Mesenchymal stem cell (in vitro differentiated cells and primary cell): ENCODE measurements at regions not wholly inside any gene's neighbourhood (a gene's known extent, or its start where the extent isn't known, plus 50 kb on each side); places are given as distances from the start of the nearest gene placed in this dataset.

Experiments
- DNase-seq: peaks from one replicate; pipeline ENCODE4 v3.0.0-alpha.2; 2013
- H2AFZ ChIP-seq: one replicate; pipeline ENCODE4 v1.6.1; 2013; ENCODE audit warnings: low read depth, mild to moderate bottlenecking, control low read depth, inconsistent platforms, low read length, moderate library complexity
- H2AK5ac ChIP-seq: 2 replicates; pipeline ENCODE4 v1.6.1; 2013; ENCODE audit warnings: low read length, moderate library complexity, mild to moderate bottlenecking, inconsistent platforms; ENCODE audit not compliant: severe bottlenecking
- H2BK120ac ChIP-seq: one replicate; pipeline ENCODE4 v1.6.1; 2013; ENCODE audit warnings: low read depth, mild to moderate bottlenecking, inconsistent platforms, low read length, moderate library complexity
- H2BK12ac ChIP-seq, 2 experiments: one replicate each; pipeline ENCODE4 v1.6.1; 2013; ENCODE audit warnings: inconsistent platforms in 2 of 2, low read length in 2 of 2, mild to moderate bottlenecking in 2 of 2, moderate library complexity in 2 of 2, control low read depth in 1 of 2
- H2BK15ac ChIP-seq: one replicate; pipeline ENCODE4 v1.6.1; 2013; ENCODE audit warnings: mild to moderate bottlenecking, low read depth, inconsistent platforms; ENCODE audit not compliant: poor library complexity, severe bottlenecking
- H2BK5ac ChIP-seq: 2 replicates; pipeline ENCODE4 v1.6.1; 2013; ENCODE audit warnings: low read depth, mild to moderate bottlenecking, low read length, control low read depth, inconsistent platforms; ENCODE audit not compliant: poor library complexity, severe bottlenecking
- H3K14ac ChIP-seq, 2 experiments: one replicate each; pipeline ENCODE4 v1.6.1; 2013; ENCODE audit warnings: inconsistent platforms in 2 of 2, low read length in 2 of 2, control low read depth in 1 of 2, mild to moderate bottlenecking in 1 of 2, moderate library complexity in 1 of 2
- H3K18ac ChIP-seq, 2 experiments: one replicate each; pipeline ENCODE4 v1.6.1; 2013; ENCODE audit warnings: inconsistent platforms in 2 of 2, low read length in 2 of 2, control low read depth in 1 of 2, low read depth in 1 of 2, mild to moderate bottlenecking in 1 of 2
- H3K23ac ChIP-seq, 2 experiments: one replicate each; pipeline ENCODE4 v1.6.1; 2013; ENCODE audit warnings: inconsistent platforms in 2 of 2, low read length in 2 of 2, mild to moderate bottlenecking in 2 of 2, moderate library complexity in 2 of 2, control low read depth in 1 of 2
- H3K27ac ChIP-seq: 2 replicates; pipeline ENCODE4 v1.5.1; 2013; ENCODE audit warnings: mild to moderate bottlenecking, moderate library complexity, low read length, control low read depth, inconsistent platforms; ENCODE audit not compliant: poor library complexity, severe bottlenecking
- H3K27me3 ChIP-seq, 2 experiments: 2 replicates each; pipeline versions ENCODE4 v1.6.1 to v1.7.0; 2013; ENCODE audit warnings: low read length in 2 of 2, mild to moderate bottlenecking in 2 of 2, moderate library complexity in 2 of 2, control low read depth in 1 of 2, inconsistent platforms in 1 of 2; ENCODE audit not compliant: control insufficient read depth in 1 of 2, insufficient read depth in 1 of 2
- H3K36me3 ChIP-seq, 2 experiments: 2 replicates each; pipeline versions ENCODE4 v1.6.1 to v1.7.0; 2013; ENCODE audit warnings: low read length in 2 of 2, control low read depth in 1 of 2, inconsistent platforms in 1 of 2, low read depth in 1 of 2, mild to moderate bottlenecking in 1 of 2; ENCODE audit not compliant: insufficient read depth in 2 of 2, control insufficient read depth in 1 of 2
- H3K4ac ChIP-seq, 2 experiments: one replicate each; pipeline ENCODE4 v1.6.1; 2013; ENCODE audit warnings: inconsistent platforms in 2 of 2, low read length in 2 of 2, mild to moderate bottlenecking in 2 of 2, moderate library complexity in 2 of 2, control low read depth in 1 of 2, low read depth in 1 of 2
- H3K4me1 ChIP-seq: 2 replicates; pipeline ENCODE4 v1.6.1; 2013; ENCODE audit warnings: low read depth, low read length, control low read depth; ENCODE audit not compliant: control insufficient read depth, insufficient read depth
- H3K4me2 ChIP-seq: 2 replicates; pipeline ENCODE4 v1.6.1; 2013; ENCODE audit warnings: low read length, mild to moderate bottlenecking, inconsistent platforms; ENCODE audit not compliant: poor library complexity, severe bottlenecking
- H3K4me3 ChIP-seq, 2 experiments: 2 replicates each; pipeline versions ENCODE4 v1.5.1 to v1.7.0; 2013; ENCODE audit warnings: low read length in 2 of 2, mild to moderate bottlenecking in 2 of 2, control low read depth in 1 of 2, low read depth in 1 of 2; ENCODE audit not compliant: insufficient read depth in 1 of 2
- H3K79me1 ChIP-seq: replicated peaks from 2 replicates; pipeline ENCODE4 v1.6.1; 2013; ENCODE audit warnings: mild to moderate bottlenecking, control low read depth, low read length, inconsistent platforms; ENCODE audit not compliant: poor library complexity, severe bottlenecking
- H3K9ac ChIP-seq: 2 replicates; pipeline ENCODE4 v1.7.0; 2013; ENCODE audit warnings: mild to moderate bottlenecking, low read length, moderate library complexity
- H3K9me3 ChIP-seq: 2 replicates; pipeline ENCODE4 v1.7.0; 2013; ENCODE audit warnings: mild to moderate bottlenecking, low read length; ENCODE audit not compliant: control insufficient read depth
- H4K8ac ChIP-seq: one replicate; pipeline ENCODE4 v1.6.1; 2013; ENCODE audit warnings: inconsistent platforms, mild to moderate bottlenecking, low read length, moderate library complexity
- H4K91ac ChIP-seq: one replicate; pipeline ENCODE4 v1.6.1; 2013; ENCODE audit warnings: mild to moderate bottlenecking, low read length, inconsistent platforms
- WGBS: methylation state at CpG from one replicate; pipeline ENCODE4 v1.1.7; 2013; ENCODE audit warnings: mixed read lengths; 5-methylcytosine and 5-hydroxymethylcytosine counted together

- H2BK15ac ChIP-seq: no peak overlapping the region
- H3K4me1 ChIP-seq: no peaks in the 10 kb centered on the region
- H2AFZ ChIP-seq: no peak overlapping the region
- DNase-seq: no peak
- peaks cover 4% of the 10 kb centered on the region for H3K9me3 ChIP-seq
- H3K27ac ChIP-seq: no peak overlapping the region
- no peak overlapping the region for H4K8ac ChIP-seq
- H3K4me3 ChIP-seq: no peak overlapping the region
- no peak overlapping the region for H3K18ac ChIP-seq
- H2AK5ac ChIP-seq: no peak overlapping the region
- no peak overlapping the region for H2BK12ac ChIP-seq
- H3K4me2 ChIP-seq: no peak overlapping the region
- H3K79me1 ChIP-seq: no peaks in the 10 kb centered on the region
- no peak overlapping the region for H3K14ac ChIP-seq
- H3K23ac ChIP-seq: no peak overlapping the region
- no peak overlapping the region for H3K4ac ChIP-seq
- no peak overlapping the region for H4K91ac ChIP-seq
- no peaks in the 10 kb centered on the region for H3K36me3 ChIP-seq
- WGBS: 91% methylated on average over 4 of the region's 5 CpGs
- H2BK5ac ChIP-seq: no peak overlapping the region
- no peak overlapping the region for H3K9ac ChIP-seq
- H2BK120ac ChIP-seq: no peak overlapping the region
- H3K27me3 ChIP-seq: no peaks in the 10 kb centered on the region
These were observed 178.6 kb downstream of the MYCN start for GRCh38 chr2:16118611-16119590.

- H2BK120ac ChIP-seq: no peak overlapping the region
- no peak overlapping the region for H3K27ac ChIP-seq
- no peak overlapping the region for H3K14ac ChIP-seq
- no peak overlapping the region for H3K18ac ChIP-seq
- no peak overlapping the region for H2BK12ac ChIP-seq
- no peak overlapping the region for H3K4me2 ChIP-seq
- H3K9me3 ChIP-seq: peaks cover 4% of the 10 kb centered on the region
- no peaks in the 10 kb centered on the region for H3K4me1 ChIP-seq
- 71% methylated on average over 6 of the region's 9 CpGs for WGBS
- H4K91ac ChIP-seq: no peak overlapping the region
- no peaks in the 10 kb centered on the region for H3K79me1 ChIP-seq
- DNase-seq: no peak
- H4K8ac ChIP-seq: no peak overlapping the region
- no peak overlapping the region for H2AFZ ChIP-seq
- H3K36me3 ChIP-seq: no peaks in the 10 kb centered on the region
- H3K27me3 ChIP-seq: no peaks in the 10 kb centered on the region
- no peak overlapping the region for H2BK5ac ChIP-seq
- no peak overlapping the region for H3K9ac ChIP-seq
- H2AK5ac ChIP-seq: no peak overlapping the region
- H3K23ac ChIP-seq: no peak overlapping the region
- H3K4me3 ChIP-seq: no peak overlapping the region
- H3K4ac ChIP-seq: no peak overlapping the region
- no peak overlapping the region for H2BK15ac ChIP-seq
These were observed 177.7 kb downstream of the MYCN start for GRCh38 chr2:16117791-16118610.

- H4K91ac ChIP-seq: no peak overlapping the region
- 84% methylated on average over 6 of the region's 9 CpGs for WGBS
These were observed 176.8 kb downstream of the MYCN start for GRCh38 chr2:16117021-16117700.

More at GRCh38 chr2:16117021-16117700, 176.8 kb downstream of the MYCN start:
- no peak overlapping the region for H3K4me3 ChIP-seq
- H2BK12ac ChIP-seq: no peak overlapping the region
- no peaks in the 10 kb centered on the region for H3K79me1 ChIP-seq
- H4K8ac ChIP-seq: no peak overlapping the region
- no peaks in the 10 kb centered on the region for H3K4me1 ChIP-seq
- H3K27me3 ChIP-seq: no peaks in the 10 kb centered on the region
- no peak overlapping the region for H2AFZ ChIP-seq
- no peak overlapping the region for H3K23ac ChIP-seq
- no peak overlapping the region for H2BK5ac ChIP-seq
- H3K14ac ChIP-seq: no peak overlapping the region
- H3K9me3 ChIP-seq: peaks cover 4% of the 10 kb centered on the region
- H3K36me3 ChIP-seq: no peaks in the 10 kb centered on the region
- H2BK120ac ChIP-seq: no peak overlapping the region
- H2BK15ac ChIP-seq: no peak overlapping the region
- DNase-seq: no peak
- H3K4me2 ChIP-seq: no peak overlapping the region
- no peak overlapping the region for H2AK5ac ChIP-seq
- no peak overlapping the region for H3K4ac ChIP-seq
- no peak overlapping the region for H3K18ac ChIP-seq
- H3K27ac ChIP-seq: no peak overlapping the region
- H3K9ac ChIP-seq: no peak overlapping the region
